ENCODE measurements at regions not wholly inside any gene's neighbourhood (a gene's known extent, or its start where the extent isn't known, plus 50 kb on each side); places are given as distances from the start of the nearest gene placed in this dataset.

DNA sequence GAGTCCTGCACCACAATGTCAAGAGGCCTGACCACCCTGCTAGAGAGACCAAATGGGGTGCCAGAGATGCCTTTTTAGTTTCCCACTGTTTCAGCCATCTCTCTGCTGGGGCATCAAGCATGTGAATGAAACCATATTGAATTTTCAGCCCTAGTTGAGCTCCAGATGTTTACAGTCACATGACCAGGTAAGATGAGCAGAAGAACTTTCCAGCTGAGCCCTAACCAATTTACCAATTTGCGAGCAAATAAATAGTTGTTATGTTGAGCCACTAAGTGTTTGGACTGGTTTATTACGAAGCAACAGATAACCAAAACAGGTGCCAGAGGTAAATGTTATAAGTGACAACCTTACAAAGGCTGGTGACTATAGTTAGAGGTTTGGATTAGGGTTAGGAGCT lies 209.1 kb upstream of the CCL2 start:
- TF ChIP-seq, protein P1, sequence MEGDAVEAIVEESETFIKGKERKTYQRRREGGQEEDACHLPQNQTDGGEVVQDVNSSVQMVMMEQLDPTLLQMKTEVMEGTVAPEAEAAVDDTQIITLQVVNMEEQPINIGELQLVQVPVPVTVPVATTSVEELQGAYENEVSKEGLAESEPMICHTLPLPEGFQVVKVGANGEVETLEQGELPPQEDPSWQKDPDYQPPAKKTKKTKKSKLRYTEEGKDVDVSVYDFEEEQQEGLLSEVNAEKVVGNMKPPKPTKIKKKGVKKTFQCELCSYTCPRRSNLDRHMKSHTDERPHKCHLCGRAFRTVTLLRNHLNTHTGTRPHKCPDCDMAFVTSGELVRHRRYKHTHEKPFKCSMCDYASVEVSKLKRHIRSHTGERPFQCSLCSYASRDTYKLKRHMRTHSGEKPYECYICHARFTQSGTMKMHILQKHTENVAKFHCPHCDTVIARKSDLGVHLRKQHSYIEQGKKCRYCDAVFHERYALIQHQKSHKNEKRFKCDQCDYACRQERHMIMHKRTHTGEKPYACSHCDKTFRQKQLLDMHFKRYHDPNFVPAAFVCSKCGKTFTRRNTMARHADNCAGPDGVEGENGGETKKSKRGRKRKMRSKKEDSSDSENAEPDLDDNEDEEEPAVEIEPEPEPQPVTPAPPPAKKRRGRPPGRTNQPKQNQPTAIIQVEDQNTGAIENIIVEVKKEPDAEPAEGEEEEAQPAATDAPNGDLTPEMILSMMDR (IDR thresholded peaks at IDR 0.05) = no peak
- TF ChIP-seq POLR2A (IDR thresholded peaks at IDR 0.05) = no peak
